Suprapubic skin (tissue), 4 donors: ENCODE measurements at regions not wholly inside any gene's neighbourhood (a gene's known extent, or its start where the extent isn't known, plus 50 kb on each side); places are given as distances from the start of the nearest gene placed in this dataset.

Source experiments
- DNase-seq, 2 donors: peaks; one replicate each; pipeline ENCODE4 v3.0.0-alpha.2; 2019; ENCODE audit warnings: low spot score in 2 of 2
- H3K27ac ChIP-seq: fragments of 200-600 bp; sonication (generic); one replicate; pipeline ENCODE4 v1.5.1; 2019
- H3K27me3 ChIP-seq: fragments of 200-600 bp; sonication (generic); one replicate; pipeline ENCODE4 v1.5.1; 2019
- H3K36me3 ChIP-seq: fragments of 200-600 bp; sonication (generic); one replicate; pipeline ENCODE4 v1.5.1; 2019
- H3K4me1 ChIP-seq: fragments of 200-600 bp; sonication (generic); one replicate; pipeline ENCODE4 v1.5.1; 2019
- H3K4me3 ChIP-seq: fragments of 200-600 bp; sonication (generic); one replicate; pipeline ENCODE4 v1.5.1; 2019; ENCODE audit warnings: mild to moderate bottlenecking
- H3K9me3 ChIP-seq: fragments of 200-600 bp; sonication (generic); one replicate; pipeline ENCODE4 v1.5.1; 2019
- CTCF ChIP-seq, 2 donors: fragments of 200-600 bp in 1 of 2; fragments of 450-650 bp in 1 of 2; sonication (generic) in 1 of 2; IDR thresholded peaks; one replicate each; pipeline ENCODE4 v1.5.1; 2016 to 2019; ENCODE audit warnings: antibody characterized with exemption in 2 of 2, mild to moderate bottlenecking in 1 of 2, moderate library complexity in 1 of 2
- EP300 ChIP-seq: sonication (generic); formaldehyde crosslinking; IDR thresholded peaks from one replicate; pipeline ENCODE4 v1.6.1; 2017; ENCODE audit warnings: antibody characterized with exemption
- POLR2A ChIP-seq, 2 donors: fragments of 450-650 bp; IDR thresholded peaks; one replicate each; pipeline ENCODE4 v1.6.1; 2017; ENCODE audit warnings: antibody characterized with exemption in 2 of 2, mild to moderate bottlenecking in 2 of 2, moderate library complexity in 2 of 2
- POLR2AphosphoS5 ChIP-seq, 3 donors: sonication (generic); formaldehyde crosslinking; IDR thresholded peaks; one replicate each; pipeline ENCODE4 v1.6.1; 2017; ENCODE audit warnings: antibody characterized with exemption in 3 of 3
- WGBS: methylation state at CpG from one replicate; pipeline ENCODE4 v1.1.5; 2018; 5-methylcytosine and 5-hydroxymethylcytosine counted together

DNA sequence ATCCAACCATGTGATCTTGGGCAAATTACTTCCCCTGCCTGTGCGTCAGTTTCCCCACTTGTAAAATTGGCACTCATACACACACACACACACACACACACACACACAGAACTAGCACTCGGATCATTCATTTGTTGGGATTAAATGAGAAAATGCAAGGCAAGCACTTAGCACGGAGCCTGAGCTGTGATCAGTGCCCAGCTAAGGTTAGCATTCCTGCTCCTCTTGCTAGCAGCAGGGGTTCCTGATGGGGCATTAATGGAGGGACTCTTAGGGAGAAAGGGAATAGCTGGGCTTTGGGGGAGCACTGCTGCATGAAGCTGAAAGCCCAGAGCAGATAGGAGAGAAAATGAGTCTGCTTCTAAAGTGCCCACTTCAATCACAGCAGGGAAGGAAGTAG, 187.7 kb upstream of the C2CD4B start:
- no peaks in the 10 kb centered on the region for H3K9me3 ChIP-seq
- DNase-seq: no peak
- peaks cover under 1% of the 10 kb centered on the region for H3K27me3 ChIP-seq
- WGBS: 96% methylated on average over 3 of the region's 3 CpGs
- no peaks in the 10 kb centered on the region for H3K4me1 ChIP-seq
- TF ChIP-seq POLR2A (IDR thresholded peaks at IDR 0.05) (no peak), POLR2AphosphoS5 (IDR thresholded peaks at IDR 0.05) (no peak), CTCF (IDR thresholded peaks at IDR 0.05) (no peak), EP300 (no peak)
- H3K4me3 ChIP-seq: no peak overlapping the region
- H3K36me3 ChIP-seq: no peaks in the 10 kb centered on the region
- H3K27ac ChIP-seq: no peak overlapping the region

DNA sequence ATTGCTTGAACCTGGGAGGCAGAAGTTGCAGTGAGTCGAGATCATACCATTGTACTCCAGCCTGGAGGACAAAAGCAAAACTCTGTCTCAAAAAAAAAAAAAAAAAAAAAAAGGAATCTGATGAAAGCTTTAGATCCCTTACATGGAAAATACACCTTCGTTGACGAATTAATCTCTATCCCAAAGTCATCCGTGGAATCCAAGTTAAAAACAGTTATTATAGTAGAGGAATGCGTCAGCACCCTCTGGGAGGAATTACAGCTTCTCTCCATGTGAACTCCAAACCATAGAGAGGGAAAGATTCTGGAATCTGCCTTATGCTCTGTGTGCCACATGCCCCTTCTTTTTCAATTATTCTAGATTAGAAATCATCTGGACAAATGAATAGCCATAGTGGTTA, 192.3 kb upstream of the C2CD4B start:
- H3K4me1 ChIP-seq: no peaks in the 10 kb centered on the region
- peaks cover 21% of the 10 kb centered on the region for H3K27me3 ChIP-seq
- H3K9me3 ChIP-seq: no peaks in the 10 kb centered on the region
- TF ChIP-seq POLR2AphosphoS5 (IDR thresholded peaks at IDR 0.05) (no peak), CTCF (IDR thresholded peaks at IDR 0.05) (no peak), EP300 (no peak), POLR2A (IDR thresholded peaks at IDR 0.05) (no peak)
- WGBS: 68% methylated on average over 5 of the region's 5 CpGs
- no peaks in the 10 kb centered on the region for H3K36me3 ChIP-seq
- H3K27ac ChIP-seq: no peak overlapping the region
- H3K4me3 ChIP-seq: no peak overlapping the region
- DNase-seq: no peak

GRCh38 chr15:62359416-62359815, 194.3 kb upstream of the C2CD4B start:
- DNase-seq: no peak
- no peak overlapping the region for H3K4me3 ChIP-seq
- no peak overlapping the region for H3K27ac ChIP-seq
- no peaks in the 10 kb centered on the region for H3K4me1 ChIP-seq
- no peaks in the 10 kb centered on the region for H3K36me3 ChIP-seq
- no peaks in the 10 kb centered on the region for H3K9me3 ChIP-seq
- peaks cover 23% of the 10 kb centered on the region for H3K27me3 ChIP-seq
- TF ChIP-seq EP300 (no peak), CTCF (IDR thresholded peaks at IDR 0.05) (no peak), POLR2A (IDR thresholded peaks at IDR 0.05) (no peak), POLR2AphosphoS5 (IDR thresholded peaks at IDR 0.05) (no peak)
- WGBS: 58% methylated on average over 3 of the region's 3 CpGs

DNA sequence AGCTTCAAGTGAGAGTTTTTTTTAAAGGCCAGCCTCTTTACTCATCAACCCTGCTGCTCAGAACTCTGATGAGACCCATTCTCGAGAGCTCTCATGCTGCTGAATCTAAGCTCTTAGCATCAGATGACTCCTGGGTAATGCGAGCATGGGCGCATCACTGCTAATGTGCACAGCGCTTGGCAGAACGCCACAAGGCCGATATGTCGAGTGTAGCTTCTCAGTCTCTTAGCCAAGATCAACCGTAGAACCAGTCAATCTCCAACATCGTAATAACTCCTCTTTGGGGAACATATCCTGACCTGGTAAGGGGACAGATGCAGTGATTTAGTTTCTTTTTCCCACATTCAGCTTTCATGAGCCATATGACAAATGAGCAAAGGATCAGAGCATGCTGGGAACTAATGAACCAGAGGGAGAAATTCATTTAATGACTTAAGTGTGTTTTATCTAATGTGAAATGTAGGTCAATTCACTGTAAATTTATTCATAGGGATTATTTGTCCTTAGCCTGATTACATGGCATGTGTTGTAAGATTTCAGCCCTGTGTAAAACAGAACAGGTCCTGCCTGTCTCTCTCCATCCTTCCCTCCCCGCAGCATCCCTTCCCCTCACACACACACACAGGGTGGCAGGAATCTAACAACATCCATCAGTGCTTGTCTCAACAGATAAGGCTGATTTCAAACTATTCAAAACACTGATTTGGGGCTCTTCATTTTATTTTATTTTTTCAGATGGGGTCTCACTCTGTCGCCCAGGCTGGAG, 195.4 kb upstream of the C2CD4B start:
- TF ChIP-seq POLR2A (IDR thresholded peaks at IDR 0.05) (no peak), EP300 (no peak), POLR2AphosphoS5 (IDR thresholded peaks at IDR 0.05) (no peak), CTCF (IDR thresholded peaks at IDR 0.05) (no peak)
- Histone ChIP-seq H3K27ac (no peak overlapping the region), H3K36me3 (no peaks in the 10 kb centered on the region), H3K4me1 (no peaks in the 10 kb centered on the region), H3K9me3 (no peaks in the 10 kb centered on the region), H3K27me3 (peaks cover 23% of the 10 kb centered on the region), H3K4me3 (no peak overlapping the region)
- WGBS: 69% methylated on average over 11 of the region's 11 CpGs
- no peak for DNase-seq

DNA sequence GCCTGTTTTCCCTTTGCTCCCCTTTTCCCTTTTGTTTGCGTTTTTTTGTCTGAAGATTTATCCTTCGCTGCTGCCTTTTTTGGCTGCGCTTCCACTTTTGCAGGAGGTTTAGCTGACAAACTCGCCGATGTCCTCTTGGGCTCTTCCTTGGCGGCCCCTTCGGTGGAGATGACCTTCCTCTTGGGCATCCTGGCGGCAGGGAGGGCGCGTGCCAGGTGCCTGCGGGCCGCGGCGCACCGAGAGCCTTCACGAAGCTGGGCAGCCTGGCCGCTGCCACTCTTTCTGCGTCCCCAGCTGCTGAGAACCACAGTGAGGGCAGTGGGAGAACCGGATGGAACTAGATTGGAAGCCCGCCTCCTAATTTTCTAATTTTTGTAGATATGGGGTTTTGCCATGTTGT, 197.1 kb upstream of the C2CD4B start:
- no peaks in the 10 kb centered on the region for H3K4me1 ChIP-seq
- no peaks in the 10 kb centered on the region for H3K9me3 ChIP-seq
- H3K4me3 ChIP-seq: no peak overlapping the region
- no peaks in the 10 kb centered on the region for H3K36me3 ChIP-seq
- WGBS: 87% methylated on average over 20 of the region's 20 CpGs
- H3K27me3 ChIP-seq: peaks cover 23% of the 10 kb centered on the region
- DNase-seq: no peak
- no peak overlapping the region for H3K27ac ChIP-seq
- TF ChIP-seq CTCF (IDR thresholded peaks at IDR 0.05) (no peak), POLR2AphosphoS5 (IDR thresholded peaks at IDR 0.05) (no peak), POLR2A (IDR thresholded peaks at IDR 0.05) (no peak), EP300 (no peak)
